ENCODE measurements at regions not wholly inside any gene's neighbourhood (a gene's known extent, or its start where the extent isn't known, plus 50 kb on each side); places are given as distances from the start of the nearest gene placed in this dataset.

DNA sequence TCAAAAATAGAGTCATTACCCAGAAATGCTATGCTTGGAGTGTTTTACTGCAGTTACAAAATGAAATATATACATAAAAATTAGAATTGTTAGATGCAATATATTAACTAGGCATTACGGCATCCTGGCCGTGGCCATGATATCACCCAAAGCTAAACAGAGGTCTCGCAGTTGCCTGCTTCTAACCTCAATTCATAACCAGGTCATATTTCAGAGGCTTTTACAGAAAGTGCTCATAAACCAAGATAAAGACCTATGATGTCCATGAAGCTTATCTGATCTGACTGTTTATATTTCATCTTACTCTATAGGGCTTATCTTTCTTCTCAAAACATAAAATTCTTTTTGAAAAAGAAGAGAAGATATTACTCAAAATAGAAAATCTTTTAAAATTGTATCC, 664.5 kb upstream of the SALL1 start:
- Mint-ChIP-seq H3K4me3 (ENCODE audit: unreplicated experiment) (no peak overlapping the region), H3K36me3 (ENCODE audit: insufficient read depth, unreplicated experiment) (no peaks in the 10 kb centered on the region), H3K27me3 (ENCODE audit: insufficient read depth, unreplicated experiment) (no peaks in the 10 kb centered on the region), H3K4me1 (ENCODE audit: insufficient read depth, unreplicated experiment) (peaks cover 7% of the 10 kb centered on the region), H3K27ac (ENCODE audit: low read depth, unreplicated experiment) (no peak overlapping the region), H3K9me3 (ENCODE audit: unreplicated experiment) (peaks cover 9% of the 10 kb centered on the region)
- no peak for TF ChIP-seq CTCF (IDR thresholded peaks at IDR 0.05; ENCODE audit: unreplicated experiment)
- POLR2A ChIA-PET = no interaction called here
- DNase-seq (ENCODE audit: unreplicated experiment) = no peak
- CTCF ChIA-PET = interaction anchor here (0.7 to 1.2 kb wide), 2 partner anchors 167 to 168 kb away, joined by 3 to 4 read pairs; no protein-coding TSS in a partner anchor
- no TSS peak for BruUV-seq (replicated peaks)
- intact Hi-C loops (cut with micrococcal nuclease) = no loop called here

DNA sequence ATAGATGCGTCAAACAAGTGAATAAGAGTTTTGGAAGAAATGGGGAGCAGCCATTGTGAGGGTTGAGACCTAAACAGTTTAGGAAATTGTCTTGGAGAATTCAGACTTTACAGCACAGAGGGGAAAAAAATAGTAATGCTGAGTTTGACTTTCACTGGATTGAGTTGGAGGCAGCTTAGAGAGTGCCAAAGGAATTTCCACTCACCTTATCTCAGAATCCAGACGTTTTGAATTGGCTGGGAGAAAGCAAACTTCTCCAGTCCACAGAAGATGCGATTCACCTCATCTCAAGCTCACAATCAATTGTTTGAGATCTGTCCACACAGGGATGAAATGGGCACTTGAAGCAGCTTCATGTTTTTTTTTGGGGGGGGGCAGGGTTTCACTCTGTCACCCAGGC, 663.5 kb upstream of the SALL1 start:
- Mint-ChIP-seq H3K4me3 (ENCODE audit: unreplicated experiment) (no peak overlapping the region), H3K4me1 (ENCODE audit: insufficient read depth, unreplicated experiment) (peaks cover 7% of the 10 kb centered on the region), H3K9me3 (ENCODE audit: unreplicated experiment) (peaks cover 9% of the 10 kb centered on the region), H3K27me3 (ENCODE audit: insufficient read depth, unreplicated experiment) (no peaks in the 10 kb centered on the region), H3K27ac (ENCODE audit: low read depth, unreplicated experiment) (no peak overlapping the region), H3K36me3 (ENCODE audit: insufficient read depth, unreplicated experiment) (no peaks in the 10 kb centered on the region)
- intact Hi-C loops (cut with micrococcal nuclease) = no loop called here
- BruUV-seq (replicated peaks) = no TSS peak
- POLR2A ChIA-PET = no interaction called here
- TF ChIP-seq CTCF (IDR thresholded peaks at IDR 0.05; ENCODE audit: unreplicated experiment) = no peak
- no peak for DNase-seq (ENCODE audit: unreplicated experiment)
- CTCF ChIA-PET = interaction anchor here (0.6 to 1.2 kb wide), 3 partner anchors 22 to 169 kb away, joined by 3 to 5 read pairs (median 4); no protein-coding TSS in a partner anchor

DNA sequence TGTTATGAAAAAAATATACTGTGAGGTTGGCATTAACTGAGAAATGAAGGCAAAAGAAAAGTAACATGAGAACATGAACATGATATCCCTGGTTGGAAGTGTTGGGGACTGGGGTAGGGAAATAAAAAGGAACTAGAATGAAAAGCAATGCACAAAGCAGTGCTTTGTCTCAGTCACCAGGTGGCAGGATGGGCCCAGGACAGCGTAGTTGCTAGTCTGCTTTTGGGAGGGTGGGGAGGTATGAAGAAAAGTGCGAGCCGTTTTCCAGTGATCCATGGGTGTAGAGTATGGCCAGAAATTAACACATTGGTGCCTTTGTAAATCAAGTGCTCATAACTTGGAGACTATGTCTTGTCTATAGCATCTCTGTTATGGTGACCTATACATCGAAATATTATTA, 662.5 kb upstream of the SALL1 start:
- intact Hi-C loops (cut with micrococcal nuclease) = no loop called here
- Mint-ChIP-seq H3K4me1 (ENCODE audit: insufficient read depth, unreplicated experiment) (peaks cover 7% of the 10 kb centered on the region), H3K36me3 (ENCODE audit: insufficient read depth, unreplicated experiment) (no peaks in the 10 kb centered on the region), H3K4me3 (ENCODE audit: unreplicated experiment) (no peak overlapping the region), H3K27me3 (ENCODE audit: insufficient read depth, unreplicated experiment) (no peaks in the 10 kb centered on the region), H3K27ac (ENCODE audit: low read depth, unreplicated experiment) (no peak overlapping the region), H3K9me3 (ENCODE audit: unreplicated experiment) (peaks cover 9% of the 10 kb centered on the region)
- ChIA-PET POLR2A (interaction anchor here (0.7 kb wide), 1 partner anchor 930 kb away, joined by 3 read pairs; no protein-coding TSS in a partner anchor), CTCF (interaction anchor here (0.7 kb wide), 1 partner anchor 156 kb away, joined by 3 read pairs; no protein-coding TSS in a partner anchor)
- BruUV-seq (replicated peaks) = no TSS peak
- no peak for DNase-seq (ENCODE audit: unreplicated experiment)
- no peak for TF ChIP-seq CTCF (IDR thresholded peaks at IDR 0.05; ENCODE audit: unreplicated experiment)

- Mint-ChIP-seq H3K36me3 (ENCODE audit: insufficient read depth, unreplicated experiment) (peaks cover 2% of the 10 kb centered on the region), H3K27ac (ENCODE audit: low read depth, unreplicated experiment) (no peak overlapping the region), H3K9me3 (ENCODE audit: unreplicated experiment) (peaks cover 9% of the 10 kb centered on the region), H3K27me3 (ENCODE audit: insufficient read depth, unreplicated experiment) (no peaks in the 10 kb centered on the region), H3K4me3 (ENCODE audit: unreplicated experiment) (no peak overlapping the region), H3K4me1 (ENCODE audit: insufficient read depth, unreplicated experiment) (peaks cover 7% of the 10 kb centered on the region)
- BruUV-seq (replicated peaks) = no TSS peak
- CTCF ChIA-PET = interaction anchor here (0.6 to 1.4 kb wide), 6 partner anchors 9 to 171 kb away, joined by 3 to 7 read pairs (median 3); no protein-coding TSS in a partner anchor
- no peak for DNase-seq (ENCODE audit: unreplicated experiment)
- POLR2A ChIA-PET = interaction anchor here (0.7 kb wide), 1 partner anchor 929 kb away, joined by 3 read pairs; no protein-coding TSS in a partner anchor
- no peak for TF ChIP-seq CTCF (IDR thresholded peaks at IDR 0.05; ENCODE audit: unreplicated experiment)
- intact Hi-C loops (cut with micrococcal nuclease) = no loop called here
Measured at GRCh38 chr16:51812945-51813344, 661.9 kb upstream of the SALL1 start.
